Lung (tissue), 11 donors: ENCODE measurements at regions not wholly inside any gene's neighbourhood (a gene's known extent, or its start where the extent isn't known, plus 50 kb on each side); places are given as distances from the start of the nearest gene placed in this dataset.

Experiments used
- ATAC-seq: fragments of 200-7000 bp; cut with Tn5 transposase; one replicate; pipeline ENCODE4 v1.9.1; 2020; ENCODE audit warnings: moderate number of reproducible peaks; ENCODE audit not compliant: insufficient read depth, low FRiP score
- DNase-seq, 3 donors: peaks; one replicate each; pipeline ENCODE4 v3.0.0-alpha.2; 2013 to 2017
- H3K27ac ChIP-seq, 2 donors: one replicate each; pipeline ENCODE4 v1.5.1; 2013; ENCODE audit warnings: mild to moderate bottlenecking in 2 of 2, moderate library complexity in 2 of 2, control low read depth in 1 of 2, inconsistent platforms in 1 of 2, low read depth in 1 of 2, low read length in 1 of 2
- H3K27me3 ChIP-seq, 3 donors: one replicate each; pipeline ENCODE4 v1.5.1; 2013; ENCODE audit warnings: low read length in 2 of 3; ENCODE audit not compliant: control insufficient read depth in 3 of 3, insufficient read depth in 3 of 3
- H3K36me3 ChIP-seq, 4 donors: one replicate each; pipeline ENCODE4 v1.5.1; 2013; ENCODE audit warnings: low read length in 4 of 4, mild to moderate bottlenecking in 1 of 4, moderate library complexity in 1 of 4; ENCODE audit not compliant: control insufficient read depth in 4 of 4, insufficient read depth in 4 of 4
- H3K4me1 ChIP-seq, 5 donors: one replicate each; pipeline ENCODE4 v1.5.1; 2013; ENCODE audit warnings: low read length in 5 of 5, mild to moderate bottlenecking in 2 of 5, moderate library complexity in 1 of 5; ENCODE audit not compliant: control insufficient read depth in 5 of 5, insufficient read depth in 5 of 5
- H3K4me3 ChIP-seq: one replicate; pipeline ENCODE4 v1.5.1; 2013; ENCODE audit warnings: mild to moderate bottlenecking, control low read depth, moderate library complexity
- H3K9ac ChIP-seq, 2 donors: one replicate each; pipeline ENCODE4 v1.5.1; 2013; ENCODE audit warnings: low read length in 2 of 2, control low read depth in 1 of 2; ENCODE audit not compliant: insufficient read depth in 1 of 2
- H3K9me3 ChIP-seq, 4 donors: one replicate each; pipeline ENCODE4 v1.5.1; 2013; ENCODE audit warnings: low read length in 3 of 4, mild to moderate bottlenecking in 1 of 4, moderate library complexity in 1 of 4; ENCODE audit not compliant: control insufficient read depth in 4 of 4, insufficient read depth in 3 of 4
- WGBS, 2 donors: extraction: QIAGEN DNeasy Blood & Tissue Kit; methylation state at CpG; one replicate each; pipeline ENCODE4 v1.1.7; 2013; 5-methylcytosine and 5-hydroxymethylcytosine counted together
- TF ChIP-seq, protein P1 (sequence below): IDR thresholded peaks from 2 replicates; pipeline ENCODE4 v1.5.1; 2012; ENCODE audit warnings: mild to moderate bottlenecking; ENCODE audit errors: control extremely low read depth, extremely low read depth
- donor health status: control.
- donor health status: control.
- donor health status: Bipolar disorder and iron deficiency.
- donor health status: healthy.
- donor health status: DM: yes; HTN: yes; CAD: no.

DNA sequence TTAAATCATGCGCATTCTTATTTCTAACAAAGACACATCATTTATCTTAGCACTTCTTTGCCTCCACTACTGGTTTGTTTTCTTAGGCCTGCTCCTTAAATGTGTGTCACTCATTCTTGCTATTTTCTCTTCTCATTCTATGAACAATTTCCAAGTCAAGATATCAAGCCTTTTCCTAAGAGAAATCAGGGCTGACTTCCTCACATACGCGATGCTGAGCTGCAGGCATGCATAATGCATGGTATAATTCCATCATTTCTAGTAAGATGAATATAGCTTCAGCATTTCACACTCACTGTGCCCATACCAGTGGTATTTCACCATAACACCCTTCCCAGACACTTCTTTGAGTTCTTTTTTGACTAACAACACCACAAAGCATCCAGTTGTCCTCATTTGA, 838.9 kb upstream of the DDX18 start:
- no peak for DNase-seq
- Histone ChIP-seq H3K4me1 (no peaks in the 10 kb centered on the region), H3K9ac (no peak overlapping the region), H3K27ac (no peak overlapping the region), H3K36me3 (no peaks in the 10 kb centered on the region), H3K4me3 (no peak overlapping the region), H3K9me3 (peaks cover 0 to 8% (median 3%) of the 10 kb centered on the region in 4 donors), H3K27me3 (no peaks in the 10 kb centered on the region)
- no peak for ATAC-seq
- 89 to 93% methylated on average over 3 of the region's 3 CpGs for WGBS, 2 donors
- TF ChIP-seq, protein P1, sequence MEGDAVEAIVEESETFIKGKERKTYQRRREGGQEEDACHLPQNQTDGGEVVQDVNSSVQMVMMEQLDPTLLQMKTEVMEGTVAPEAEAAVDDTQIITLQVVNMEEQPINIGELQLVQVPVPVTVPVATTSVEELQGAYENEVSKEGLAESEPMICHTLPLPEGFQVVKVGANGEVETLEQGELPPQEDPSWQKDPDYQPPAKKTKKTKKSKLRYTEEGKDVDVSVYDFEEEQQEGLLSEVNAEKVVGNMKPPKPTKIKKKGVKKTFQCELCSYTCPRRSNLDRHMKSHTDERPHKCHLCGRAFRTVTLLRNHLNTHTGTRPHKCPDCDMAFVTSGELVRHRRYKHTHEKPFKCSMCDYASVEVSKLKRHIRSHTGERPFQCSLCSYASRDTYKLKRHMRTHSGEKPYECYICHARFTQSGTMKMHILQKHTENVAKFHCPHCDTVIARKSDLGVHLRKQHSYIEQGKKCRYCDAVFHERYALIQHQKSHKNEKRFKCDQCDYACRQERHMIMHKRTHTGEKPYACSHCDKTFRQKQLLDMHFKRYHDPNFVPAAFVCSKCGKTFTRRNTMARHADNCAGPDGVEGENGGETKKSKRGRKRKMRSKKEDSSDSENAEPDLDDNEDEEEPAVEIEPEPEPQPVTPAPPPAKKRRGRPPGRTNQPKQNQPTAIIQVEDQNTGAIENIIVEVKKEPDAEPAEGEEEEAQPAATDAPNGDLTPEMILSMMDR = no peak

DNA sequence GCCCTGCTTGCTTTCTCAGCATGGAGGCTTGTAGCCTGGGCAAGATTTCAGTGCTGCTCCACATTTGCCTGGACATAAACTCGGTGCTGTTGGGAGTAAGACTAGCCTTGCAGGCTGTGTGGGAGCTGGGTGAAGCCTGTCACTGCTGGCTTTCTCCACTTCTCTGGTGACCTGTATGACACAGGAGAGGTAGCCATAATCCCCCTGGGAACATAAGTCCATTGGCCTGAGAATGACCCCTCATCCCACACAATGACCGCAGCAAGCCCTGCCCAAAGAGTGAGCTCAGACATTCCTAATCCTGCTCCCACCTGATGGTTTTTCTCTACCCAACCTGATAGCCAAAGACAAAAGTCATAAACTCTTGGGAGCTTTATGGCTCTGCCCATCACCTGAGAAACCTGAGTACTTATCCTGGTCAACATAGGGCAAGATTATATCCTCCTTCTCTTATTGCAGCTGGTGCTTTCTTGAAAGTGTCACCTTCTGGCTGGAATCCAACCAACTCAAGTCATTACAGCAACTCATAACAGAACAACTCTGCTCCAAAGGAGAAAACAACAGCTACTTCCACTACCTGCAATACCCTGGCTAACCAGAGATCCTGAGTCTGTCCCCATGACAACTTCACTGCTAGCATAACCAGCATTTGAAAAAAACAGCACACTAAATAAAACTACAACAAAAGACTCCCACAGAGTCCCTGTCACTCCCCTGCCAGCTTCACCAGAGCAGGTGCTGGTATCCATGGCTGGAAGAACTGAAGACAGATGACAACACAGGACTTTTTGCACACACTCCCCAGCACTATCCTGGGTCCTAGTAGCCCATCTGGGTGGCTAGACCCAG, 834.4 kb upstream of the DDX18 start:
- WGBS, 2 donors = 86 to 88% methylated on average over 2 of the region's 2 CpGs
- H3K27ac ChIP-seq = no peak overlapping the region

DNA sequence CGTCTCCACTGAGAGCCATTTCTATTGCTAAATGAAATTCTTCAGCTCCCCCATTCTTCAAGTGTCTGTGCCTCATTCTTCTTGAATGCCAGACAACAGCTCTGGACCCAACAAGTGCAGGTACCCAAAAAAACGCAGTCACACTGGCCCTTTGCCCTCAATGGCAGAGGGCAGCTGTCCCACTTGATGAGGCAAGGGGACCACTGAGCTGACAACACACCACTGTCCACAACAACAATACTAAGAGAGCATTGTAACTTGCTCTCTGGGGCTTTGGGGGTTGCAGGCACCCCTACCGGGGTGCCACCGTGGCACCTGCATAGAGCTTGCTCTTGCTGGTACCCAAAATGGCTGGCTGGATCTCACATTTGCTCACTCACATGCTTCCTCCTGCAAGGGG, 827.0 kb upstream of the DDX18 start:
- Histone ChIP-seq H3K27ac (no peak overlapping the region), H3K27me3 (no peaks in the 10 kb centered on the region), H3K4me3 (no peak overlapping the region), H3K9me3 (peaks cover 0 to 2% (median 0%) of the 10 kb centered on the region in 4 donors), H3K4me1 (no peaks in the 10 kb centered on the region), H3K36me3 (no peaks in the 10 kb centered on the region), H3K9ac (no peak overlapping the region)
- DNase-seq (no peak), ATAC-seq (no peak)
- WGBS, 2 donors = 85 to 86% methylated on average over 4 of the region's 4 CpGs
- TF ChIP-seq, protein P1 = no peak

More for the DNA sequence above, 834.4 kb upstream of the DDX18 start:
- DNase-seq = no peak
- TF ChIP-seq, protein P1 = no peak
- Histone ChIP-seq H3K9me3 (peaks cover 0 to 11% (median 5%) of the 10 kb centered on the region in 4 donors), H3K4me3 (no peak overlapping the region), H3K36me3 (no peaks in the 10 kb centered on the region), H3K27me3 (no peaks in the 10 kb centered on the region), H3K9ac (no peak overlapping the region), H3K4me1 (no peaks in the 10 kb centered on the region)
- no peak for ATAC-seq
